Caki2 (cell line): ENCODE measurements at regions not wholly inside any gene's neighbourhood (a gene's known extent, or its start where the extent isn't known, plus 50 kb on each side); places are given as distances from the start of the nearest gene placed in this dataset.
"Not testable (repeated sequence)": the region's sequence is repeated elsewhere in the genome, so short reads cannot be mapped to it uniquely, and the experiment has no call there.

Experiments used
- DNase-seq: peaks from one replicate; pipeline ENCODE4 v3.0.0-alpha.2; 2015; ENCODE audit warnings: low read depth
- in situ Hi-C: cut with HindIII; loops from 2 replicates; pipeline ENCODE4 v1.10.0; 2016; ENCODE audit warnings: low sequenced_read_pairs, low pct_unique_long_range_greater_than_20kb, mixed read lengths

DNA sequence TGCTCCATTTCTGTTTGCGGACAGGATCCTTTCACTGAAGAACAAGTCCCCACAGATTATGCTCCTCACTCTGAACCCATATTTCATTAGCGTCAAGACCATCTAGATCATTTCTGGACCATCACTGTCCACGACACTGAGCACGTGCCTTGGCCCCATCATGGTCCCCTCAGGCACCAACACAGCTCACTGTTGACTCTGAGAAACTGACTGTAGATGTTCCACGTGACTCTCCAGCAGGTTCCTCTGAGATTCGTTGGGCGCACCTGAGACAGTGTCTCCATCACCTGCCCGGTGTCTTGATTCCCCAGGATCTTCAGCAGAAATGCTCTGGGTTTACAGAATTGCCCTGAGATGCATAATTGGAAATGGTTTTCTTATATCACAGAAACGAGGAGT, 985.4 kb downstream of the TMEM121 start:
- no peak for DNase-seq
- in situ Hi-C loops, result no loop called here

DNA sequence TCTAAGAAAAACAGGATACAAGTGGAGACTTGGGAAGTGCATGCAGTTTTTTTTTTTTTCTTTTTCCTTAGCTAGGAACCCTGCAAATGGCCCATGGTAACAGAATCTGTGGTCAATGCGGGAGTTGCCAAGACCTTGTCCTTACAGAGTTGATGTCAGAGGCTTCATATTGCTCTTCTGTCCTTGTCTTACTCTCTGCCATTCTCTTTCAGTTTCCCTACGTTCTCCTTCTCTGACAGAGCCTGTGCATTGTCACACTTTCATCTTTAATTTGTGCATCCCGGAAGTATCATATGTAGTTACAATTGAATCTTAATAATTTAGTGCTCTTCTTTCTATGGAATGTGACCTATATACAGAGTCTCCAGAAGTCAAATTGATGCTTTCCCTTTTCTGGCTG, 986.9 kb downstream of the TMEM121 start:
- no peak for DNase-seq
- in situ Hi-C loops, result no loop called here

GRCh38 chr14:106518054-106518943, 991.9 kb downstream of the TMEM121 start:
- DNase-seq, result no peak
- in situ Hi-C loops, result no loop called here

GRCh38 chr14:106522118-106522517, 995.7 kb downstream of the TMEM121 start:
- in situ Hi-C loops, DNase-seq: not testable (repeated sequence)

DNA sequence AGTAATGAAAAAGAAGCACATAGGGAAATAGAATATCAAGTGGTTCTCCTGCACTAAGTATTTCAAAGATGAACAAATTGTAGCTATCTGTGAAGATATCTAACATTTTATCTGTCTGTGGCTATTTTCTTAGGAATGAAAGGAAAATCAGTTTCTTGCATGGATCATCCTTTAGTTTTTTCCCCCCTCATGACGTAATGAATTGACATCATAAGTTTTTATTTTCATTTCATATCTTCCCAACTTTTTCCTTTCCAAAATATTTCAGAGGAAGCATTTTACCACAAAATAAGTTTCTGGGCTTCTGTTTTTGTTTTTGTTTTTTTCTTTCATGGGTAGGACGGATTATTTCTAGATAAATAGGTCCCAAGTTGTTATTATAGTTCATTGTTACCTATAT, 996.6 kb downstream of the TMEM121 start:
- in situ Hi-C loops, result no loop called here
- no peak for DNase-seq

- in situ Hi-C loops, result no loop called here
- DNase-seq, result no peak
These were observed 1002.3 kb downstream of the TMEM121 start for GRCh38 chr14:106528717-106529116.

GRCh38 chr14:106530031-106530422, 1003.6 kb downstream of the TMEM121 start:
- in situ Hi-C loops, result no loop called here
- no peak for DNase-seq

- DNase-seq, result no peak
- in situ Hi-C loops, result no loop called here
These were observed 1004.2 kb downstream of the TMEM121 start for GRCh38 chr14:106530423-106531107.

DNA sequence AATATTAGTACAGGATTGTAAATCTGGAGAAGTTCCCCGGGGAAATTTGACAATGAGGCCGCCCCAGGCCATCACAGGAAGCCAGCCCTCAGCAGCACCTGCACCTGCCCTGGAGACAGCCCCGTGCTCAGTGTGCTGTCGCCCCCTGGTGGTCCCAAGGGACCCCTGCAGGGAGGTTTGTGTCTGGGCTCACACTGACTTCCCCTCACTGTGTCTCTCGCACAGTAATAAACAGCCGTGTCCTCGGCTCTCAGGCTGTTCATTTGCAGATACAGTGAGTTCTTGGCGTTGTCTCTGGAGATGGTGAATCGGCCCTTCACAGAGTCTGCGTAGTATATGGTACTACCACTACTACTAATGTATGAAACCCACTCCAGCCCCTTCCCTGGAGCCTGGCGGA, 1011.2 kb downstream of the TMEM121 start:
- DNase-seq, in situ Hi-C loops: not testable (repeated sequence)

DNA sequence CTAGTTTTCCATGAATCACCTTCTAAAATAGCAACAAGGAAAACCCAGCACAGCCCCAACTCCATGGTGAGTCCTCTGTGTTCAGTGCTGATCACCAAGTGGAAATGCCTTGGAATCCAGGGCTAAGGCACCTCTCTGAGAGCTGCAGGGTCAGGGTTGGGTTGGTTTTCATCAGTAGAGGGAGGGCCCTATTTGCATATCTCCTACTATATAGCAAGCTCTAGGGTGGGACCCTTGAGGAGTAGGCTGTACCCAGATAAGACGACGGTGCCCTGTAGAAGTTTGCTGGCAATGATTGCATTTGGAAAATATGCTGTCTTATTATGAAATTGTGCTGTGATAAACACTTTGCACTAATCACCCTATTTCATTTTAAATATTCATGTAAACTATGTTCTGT, 1011.8 kb downstream of the TMEM121 start:
- in situ Hi-C loops, result no loop called here
- no peak for DNase-seq

DNA sequence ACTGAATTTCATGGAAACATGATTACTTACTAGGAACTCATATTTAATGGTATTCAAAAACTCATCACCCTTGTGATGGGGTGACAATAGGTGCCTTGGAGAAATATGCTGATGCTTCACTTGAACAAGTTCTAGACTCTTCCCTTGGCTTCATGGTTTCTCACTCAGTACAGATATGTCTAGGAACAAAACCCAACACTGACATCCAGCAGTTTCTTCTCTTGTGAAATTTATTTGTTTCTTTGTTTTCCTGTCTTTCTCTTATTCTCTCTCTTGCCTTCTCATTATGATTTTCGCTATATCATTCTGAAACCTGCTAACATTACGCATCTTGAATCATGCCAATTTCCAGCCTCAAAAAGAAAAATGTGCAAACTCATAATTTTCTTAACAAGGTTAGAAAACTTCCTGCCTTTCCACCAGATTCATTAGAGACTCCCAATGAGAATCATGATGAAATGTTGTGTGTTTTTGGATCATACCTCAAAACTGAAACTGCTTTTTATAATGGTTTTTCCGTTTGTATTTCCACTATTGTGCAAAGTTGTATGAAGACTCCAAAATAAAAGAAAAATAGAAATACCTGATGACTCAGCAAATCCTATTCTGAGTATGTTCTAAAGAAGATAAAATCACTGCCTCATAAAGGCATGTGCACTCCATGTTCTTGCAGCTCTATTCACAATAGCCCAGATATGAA, 1021.5 kb downstream of the TMEM121 start:
- in situ Hi-C loops, result no loop called here
- DNase-seq, result no peak

GRCh38 chr14:106549064-106549463, 1022.7 kb downstream of the TMEM121 start:
- in situ Hi-C loops, result no loop called here
- DNase-seq, result no peak

- in situ Hi-C loops, result no loop called here
- no peak for DNase-seq
These were observed 1024.9 kb downstream of the TMEM121 start for GRCh38 chr14:106551265-106551664.

DNA sequence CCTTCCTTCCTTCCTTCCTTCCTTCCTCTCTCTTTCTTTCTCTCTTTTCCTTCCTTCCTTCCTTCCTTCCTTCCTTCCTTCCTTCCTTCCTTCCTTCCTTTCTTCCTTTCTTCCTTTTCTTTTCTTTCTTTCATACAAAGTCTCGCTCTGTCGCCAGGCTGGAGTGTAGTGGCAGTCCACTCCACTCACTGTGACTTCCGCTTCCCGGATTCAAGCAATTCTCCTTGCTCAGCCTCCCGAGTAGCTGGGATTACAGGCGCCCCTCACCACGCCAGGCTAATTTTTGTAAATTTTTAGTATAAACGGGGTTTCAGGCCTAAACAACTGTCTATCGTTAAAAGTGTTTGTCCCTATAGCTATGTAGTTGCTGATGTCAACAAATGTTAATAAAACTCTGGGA, 1029.8 kb downstream of the TMEM121 start:
- in situ Hi-C loops, DNase-seq: not testable (repeated sequence)

DNA sequence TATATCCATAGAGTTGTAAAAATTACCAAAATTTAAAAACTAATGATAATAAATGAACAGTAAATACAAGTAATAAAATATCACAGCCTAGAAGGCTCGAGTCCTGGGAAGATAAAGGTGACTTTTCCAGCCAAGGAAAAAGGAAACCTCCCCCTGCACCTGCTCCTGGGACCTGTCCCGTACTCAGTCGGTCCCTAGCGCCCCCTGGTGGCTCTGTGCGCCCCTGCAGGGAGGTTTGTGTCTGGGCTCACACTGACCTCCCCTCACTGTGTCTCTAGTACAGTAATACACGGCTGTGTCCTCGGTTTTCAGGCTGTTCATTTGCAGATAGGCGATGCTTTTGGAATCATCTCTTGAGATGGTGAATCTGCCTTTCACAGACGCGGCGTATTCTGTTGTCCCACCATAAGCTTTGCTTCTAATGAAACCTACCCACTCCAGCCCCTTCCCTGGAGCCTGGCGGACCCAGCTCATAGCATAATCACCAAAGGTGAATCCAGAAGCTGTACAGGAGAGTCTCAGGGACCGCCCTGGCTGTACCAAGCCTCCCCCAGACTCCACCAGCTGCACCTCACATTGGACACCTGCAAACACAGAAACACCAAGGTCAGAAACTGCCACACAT, 1030.4 kb downstream of the TMEM121 start:
- no peak for DNase-seq
- in situ Hi-C loops, result no loop called here

GRCh38 chr14:106562451-106562850, 1036.1 kb downstream of the TMEM121 start:
- no peak for DNase-seq
- in situ Hi-C loops, result no loop called here

- DNase-seq, result peak; percentile 15
- in situ Hi-C loops, result no loop called here
These were observed 1037.8 kb downstream of the TMEM121 start for GRCh38 chr14:106564058-106564643.

DNA sequence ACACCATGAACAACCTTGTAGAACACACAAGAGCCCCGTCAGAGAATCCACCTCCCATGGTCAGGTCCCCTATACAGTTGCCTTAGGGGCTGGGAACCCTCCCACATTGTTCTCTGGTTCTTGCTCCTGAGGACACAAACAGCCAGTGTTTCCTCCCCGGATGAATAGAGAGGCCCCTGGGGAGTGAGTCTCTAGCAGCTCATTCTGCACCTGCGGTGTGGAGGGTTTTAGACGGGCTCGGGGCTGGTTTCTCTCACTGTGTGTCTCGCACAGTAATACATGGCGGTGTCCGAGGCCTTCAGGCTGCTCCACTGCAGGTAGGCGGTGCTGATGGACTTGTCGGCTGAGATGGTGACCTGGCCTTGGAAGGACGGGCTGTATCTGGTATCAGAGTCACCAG, 1052.1 kb downstream of the TMEM121 start:
- in situ Hi-C loops, result no loop called here
- no peak for DNase-seq
